ENCODE measurements at regions not wholly inside any gene's neighbourhood (a gene's known extent, or its start where the extent isn't known, plus 50 kb on each side); places are given as distances from the start of the nearest gene placed in this dataset.

DNA sequence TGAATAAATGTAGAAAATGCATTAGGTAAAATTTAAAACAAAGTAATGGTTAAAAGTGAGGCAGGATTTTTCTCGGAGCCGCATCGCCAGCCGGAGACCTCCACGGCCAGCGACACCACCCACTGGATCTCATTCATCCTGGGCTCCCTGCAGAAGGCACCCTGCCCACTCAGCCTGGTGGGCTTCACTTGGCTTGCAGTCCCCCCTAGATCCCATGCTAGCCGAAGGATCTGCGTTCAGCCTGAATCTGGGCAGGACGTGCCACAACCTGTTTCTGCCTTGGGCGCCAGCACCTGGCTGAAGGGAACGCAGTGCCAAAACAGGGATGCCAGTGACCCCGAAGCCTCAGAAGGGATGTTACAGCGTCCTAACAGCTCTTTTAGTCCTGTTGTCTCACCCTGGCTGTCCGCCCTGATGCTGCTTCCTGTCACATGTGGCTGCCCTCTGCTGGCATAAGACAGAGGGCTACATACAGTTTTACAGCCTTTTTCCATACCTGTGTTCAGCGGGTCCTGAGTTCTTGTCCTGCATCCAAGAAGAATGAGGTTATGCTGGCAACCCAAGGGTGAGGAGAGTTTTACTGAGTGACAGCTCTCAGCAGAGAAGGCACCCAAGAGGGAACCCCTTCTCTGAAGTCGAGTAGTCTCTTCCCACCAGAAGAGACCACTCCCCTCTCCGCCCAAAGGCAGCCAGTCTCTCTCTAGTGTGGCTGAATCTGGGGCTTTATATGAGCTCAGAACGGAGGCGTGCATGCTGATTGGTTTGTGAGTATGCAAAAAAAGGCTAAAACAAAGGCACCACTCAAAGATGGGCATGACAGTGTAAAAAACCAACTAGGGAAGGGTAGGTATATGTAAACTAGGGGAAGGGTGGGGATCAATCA lies 173.1 kb upstream of the GYPC start:
- Histone ChIP-seq H3K4me1 (no peaks in the 10 kb centered on the region), H3K27ac (no peak overlapping the region), H3K9me3 (peaks cover 0 to 3% (median 0%) of the 10 kb centered on the region in 11 donors), H3K27me3 (no peaks in the 10 kb centered on the region), H3K36me3 (no peaks in the 10 kb centered on the region), H3K4me3 (no peak overlapping the region)
- WGBS, 2 donors, result 87 to 90% methylated on average over 19 of the region's 19 CpGs
- DNase-seq, result no peak
- intact Hi-C loops (cut with DNase I), result no loop called here
- ATAC-seq, result no peak
- TF ChIP-seq CTCF (IDR thresholded peaks at IDR 0.05), result no peak

DNA sequence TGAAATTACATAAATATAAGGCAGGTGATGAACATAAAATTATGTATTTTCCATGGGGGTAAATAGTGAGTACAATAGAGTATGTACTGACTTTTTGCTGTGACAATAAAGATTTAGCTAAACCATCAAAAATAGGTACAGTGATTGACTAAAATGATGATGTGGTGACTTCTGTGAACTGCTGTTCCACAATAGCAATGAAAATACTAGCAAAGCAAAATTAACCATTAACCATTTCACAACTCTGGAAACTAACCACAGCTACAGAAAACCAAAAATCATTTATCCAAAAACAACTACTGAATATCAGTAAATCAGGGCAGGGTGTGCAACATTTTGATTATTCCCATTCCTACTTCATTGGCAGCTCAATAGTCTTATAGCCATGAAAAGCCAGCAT lies 161.4 kb upstream of the GYPC start:
- H3K27me3 ChIP-seq, result no peaks in the 10 kb centered on the region
- no peak overlapping the region for H3K4me3 ChIP-seq
- H3K36me3 ChIP-seq, result no peaks in the 10 kb centered on the region
- H3K9me3 ChIP-seq, result peaks cover 0 to 25% (median 10%) of the 10 kb centered on the region in 11 donors
- intact Hi-C loops (cut with DNase I), result no loop called here
- H3K4me1 ChIP-seq, result no peaks in the 10 kb centered on the region
- H3K27ac ChIP-seq, result no peak overlapping the region
- DNase-seq (no peak), ATAC-seq (no peak)
- no peak for TF ChIP-seq CTCF (IDR thresholded peaks at IDR 0.05)

- no peak for TF ChIP-seq CTCF (IDR thresholded peaks at IDR 0.05)
- Histone ChIP-seq H3K4me1 (no peaks in the 10 kb centered on the region), H3K27me3 (no peaks in the 10 kb centered on the region), H3K27ac (no peak overlapping the region), H3K4me3 (no peak overlapping the region), H3K9me3 (peaks cover 0 to 29% (median 10%) of the 10 kb centered on the region in 11 donors), H3K36me3 (no peaks in the 10 kb centered on the region)
- intact Hi-C loops (cut with DNase I), result no loop called here
- ATAC-seq (no peak), DNase-seq (no peak)
- WGBS, 2 donors, result 54 to 57% methylated on average over 2 of the region's 2 CpGs
Measured at GRCh38 chr2:126495189-126495588, 160.8 kb upstream of the GYPC start.

GRCh38 chr2:126496493-126496892 lies 159.5 kb upstream of the GYPC start:
- no peak for TF ChIP-seq CTCF (IDR thresholded peaks at IDR 0.05)
- 92 to 94% methylated on average over 5 of the region's 5 CpGs for WGBS, 2 donors
- Histone ChIP-seq H3K27ac (no peak overlapping the region), H3K36me3 (no peaks in the 10 kb centered on the region), H3K9me3 (peaks cover 0 to 30% (median 10%) of the 10 kb centered on the region in 11 donors), H3K4me1 (no peaks in the 10 kb centered on the region), H3K27me3 (no peaks in the 10 kb centered on the region), H3K4me3 (no peak overlapping the region)
- DNase-seq (no peak), ATAC-seq (no peak)
- intact Hi-C loops (cut with DNase I), result no loop called here
